Hepatocyte (in vitro differentiated cells): ENCODE measurements at regions not wholly inside any gene's neighbourhood (a gene's known extent, or its start where the extent isn't known, plus 50 kb on each side); places are given as distances from the start of the nearest gene placed in this dataset.
"Not testable (repeated sequence)": the region's sequence is repeated elsewhere in the genome, so short reads cannot be mapped to it uniquely, and the experiment has no call there.

Experiments
- DNase-seq: peaks from one replicate; pipeline ENCODE4 v3.0.0-alpha.2; 2016; ENCODE audit warnings: low spot score
- H2AFZ ChIP-seq: fragments of 200-600 bp; sonication (generic); 2 replicates; pipeline ENCODE4 v1.6.0; 2016; ENCODE audit warnings: antibody characterized with exemption, mild to moderate bottlenecking
- H3K27ac ChIP-seq: fragments of 200-600 bp; sonication (generic); 2 replicates; pipeline ENCODE4 v1.5.1; 2016; ENCODE audit warnings: mild to moderate bottlenecking
- H3K27me3 ChIP-seq: fragments of 200-600 bp; sonication (generic); 2 replicates; pipeline ENCODE4 v1.6.1; 2016
- H3K36me3 ChIP-seq: fragments of 200-600 bp; sonication (generic); replicated peaks from 2 replicates; pipeline ENCODE4 v1.5.1; 2016; ENCODE audit warnings: low read depth; ENCODE audit not compliant: insufficient read depth
- H3K4me1 ChIP-seq: fragments of 200-600 bp; sonication (generic); 2 replicates; pipeline ENCODE4 v1.5.1; 2016; ENCODE audit warnings: mild to moderate bottlenecking, moderate library complexity; ENCODE audit not compliant: insufficient read depth
- H3K4me2 ChIP-seq: fragments of 200-600 bp; sonication (generic); 2 replicates; pipeline ENCODE4 v1.6.0; 2016
- H3K4me3 ChIP-seq: fragments of 200-600 bp; sonication (generic); 2 replicates; pipeline ENCODE4 v1.5.1; 2016; ENCODE audit warnings: mild to moderate bottlenecking
- H3K79me2 ChIP-seq: fragments of 200-600 bp; sonication (generic); 2 replicates; pipeline ENCODE4 v1.6.0; 2017; ENCODE audit warnings: mild to moderate bottlenecking
- H3K9me2 ChIP-seq: fragments of 200-600 bp; sonication (generic); replicated peaks from 2 replicates; pipeline ENCODE4 v1.6.0; 2017; ENCODE audit warnings: mild to moderate bottlenecking; ENCODE audit not compliant: insufficient read depth
- H3K9me3 ChIP-seq: fragments of 200-600 bp; sonication (generic); 2 replicates; pipeline ENCODE4 v1.5.1; 2016; ENCODE audit warnings: low read depth, mild to moderate bottlenecking
- H4K20me1 ChIP-seq: fragments of 200-600 bp; sonication (generic); 2 replicates; pipeline ENCODE4 v1.6.0; 2016; ENCODE audit warnings: mild to moderate bottlenecking; ENCODE audit not compliant: insufficient read depth, poor library complexity, severe bottlenecking
- EZH2 ChIP-seq: fragments of 200-600 bp; sonication (generic); IDR thresholded peaks from 2 replicates; pipeline ENCODE4 v1.6.1; 2016; ENCODE audit warnings: antibody characterized with exemption, mild to moderate bottlenecking, borderline replicate concordance
- EZH2phosphoT487 ChIP-seq: fragments of 200-600 bp; sonication (generic); IDR thresholded peaks from one replicate; pipeline ENCODE4 v1.6.1; 2018; ENCODE audit warnings: antibody characterized with exemption, mild to moderate bottlenecking, low read depth, moderate library complexity; ENCODE audit not compliant: unreplicated experiment, severe bottlenecking
- WGBS: methylation state at CpG from one replicate; pipeline ENCODE4 v1.1.6; 2016; ENCODE audit warnings: low lambda C conversion rate; ENCODE audit errors: missing lambda C conversion rate; 5-methylcytosine and 5-hydroxymethylcytosine counted together
- TF ChIP-seq, protein P1 (sequence below): fragments of 200-600 bp; sonication (generic); IDR thresholded peaks from 2 replicates; pipeline ENCODE4 v1.5.1; 2016; ENCODE audit warnings: antibody characterized with exemption, mild to moderate bottlenecking; ENCODE audit not compliant: poor library complexity

DNA sequence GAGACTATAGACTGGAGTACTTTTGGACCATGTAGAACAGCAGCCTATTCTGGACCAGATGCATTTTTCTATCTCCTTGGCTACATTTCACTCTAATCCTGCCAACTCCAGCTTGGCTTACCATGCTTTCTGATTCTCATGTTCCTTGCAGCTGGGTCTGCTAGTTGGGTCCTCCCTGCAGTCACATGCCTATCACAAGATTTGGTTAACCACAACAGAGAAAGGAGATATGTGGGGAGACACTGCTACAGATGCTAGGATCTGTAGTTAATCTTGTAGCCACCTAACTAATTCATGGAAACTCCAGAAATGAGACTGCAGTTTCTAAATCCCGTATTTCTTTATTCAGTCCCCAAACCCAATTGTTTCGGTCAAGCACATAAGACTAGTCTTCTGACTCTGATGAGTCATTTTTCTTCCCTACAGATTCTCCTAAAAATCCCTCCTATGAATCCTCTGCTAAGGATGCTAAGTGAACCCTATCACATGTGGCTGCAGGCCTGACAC lies 410.6 kb downstream of the DAD1 start:
- Histone ChIP-seq H3K79me2 (no peaks in the 10 kb centered on the region), H2AFZ (no peak overlapping the region), H3K4me1 (peaks cover 21% of the 10 kb centered on the region), H3K4me2 (no peak overlapping the region), H3K36me3 (no peaks in the 10 kb centered on the region), H3K9me2 (no peaks in the 10 kb centered on the region), H3K27ac (no peak overlapping the region), H3K9me3 (no peaks in the 10 kb centered on the region), H4K20me1 (no peaks in the 10 kb centered on the region), H3K27me3 (no peaks in the 10 kb centered on the region), H3K4me3 (no peak overlapping the region)
- DNase-seq: no peak
- WGBS: 100% methylated on average over 2 of the region's 2 CpGs
- TF ChIP-seq, protein P1, sequence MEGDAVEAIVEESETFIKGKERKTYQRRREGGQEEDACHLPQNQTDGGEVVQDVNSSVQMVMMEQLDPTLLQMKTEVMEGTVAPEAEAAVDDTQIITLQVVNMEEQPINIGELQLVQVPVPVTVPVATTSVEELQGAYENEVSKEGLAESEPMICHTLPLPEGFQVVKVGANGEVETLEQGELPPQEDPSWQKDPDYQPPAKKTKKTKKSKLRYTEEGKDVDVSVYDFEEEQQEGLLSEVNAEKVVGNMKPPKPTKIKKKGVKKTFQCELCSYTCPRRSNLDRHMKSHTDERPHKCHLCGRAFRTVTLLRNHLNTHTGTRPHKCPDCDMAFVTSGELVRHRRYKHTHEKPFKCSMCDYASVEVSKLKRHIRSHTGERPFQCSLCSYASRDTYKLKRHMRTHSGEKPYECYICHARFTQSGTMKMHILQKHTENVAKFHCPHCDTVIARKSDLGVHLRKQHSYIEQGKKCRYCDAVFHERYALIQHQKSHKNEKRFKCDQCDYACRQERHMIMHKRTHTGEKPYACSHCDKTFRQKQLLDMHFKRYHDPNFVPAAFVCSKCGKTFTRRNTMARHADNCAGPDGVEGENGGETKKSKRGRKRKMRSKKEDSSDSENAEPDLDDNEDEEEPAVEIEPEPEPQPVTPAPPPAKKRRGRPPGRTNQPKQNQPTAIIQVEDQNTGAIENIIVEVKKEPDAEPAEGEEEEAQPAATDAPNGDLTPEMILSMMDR: no peak
- no peak for TF ChIP-seq EZH2phosphoT487
- no peak for TF ChIP-seq EZH2

DNA sequence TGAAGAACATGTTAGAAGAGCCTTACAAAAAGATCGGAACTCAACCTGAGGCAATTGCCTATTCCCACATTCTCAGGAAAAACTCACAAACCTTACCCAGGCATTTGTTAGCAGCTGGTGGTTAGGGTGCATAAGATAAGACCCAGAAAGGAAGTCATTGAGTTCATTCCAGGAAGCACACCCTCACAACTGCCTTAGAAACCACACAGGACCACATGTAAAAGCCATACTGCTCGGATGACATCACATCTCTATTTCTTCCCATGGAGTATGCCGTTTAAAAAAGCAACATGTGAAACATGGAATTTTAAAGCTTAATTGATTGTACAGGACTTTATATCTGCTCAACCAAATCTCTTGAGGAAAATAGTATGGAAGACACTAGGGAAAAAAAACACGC lies 411.2 kb downstream of the DAD1 start:
- Histone ChIP-seq H3K4me3 (no peak overlapping the region), H4K20me1 (no peaks in the 10 kb centered on the region), H3K27ac (no peak overlapping the region), H3K9me2 (no peaks in the 10 kb centered on the region), H2AFZ (no peak overlapping the region), H3K36me3 (no peaks in the 10 kb centered on the region), H3K4me2 (no peak overlapping the region), H3K79me2 (no peaks in the 10 kb centered on the region), H3K4me1 (peaks cover 21% of the 10 kb centered on the region), H3K9me3 (no peaks in the 10 kb centered on the region), H3K27me3 (no peaks in the 10 kb centered on the region)
- TF ChIP-seq EZH2phosphoT487: no peak
- no peak for DNase-seq
- 91% methylated on average over 4 of the region's 4 CpGs for WGBS

DNA sequence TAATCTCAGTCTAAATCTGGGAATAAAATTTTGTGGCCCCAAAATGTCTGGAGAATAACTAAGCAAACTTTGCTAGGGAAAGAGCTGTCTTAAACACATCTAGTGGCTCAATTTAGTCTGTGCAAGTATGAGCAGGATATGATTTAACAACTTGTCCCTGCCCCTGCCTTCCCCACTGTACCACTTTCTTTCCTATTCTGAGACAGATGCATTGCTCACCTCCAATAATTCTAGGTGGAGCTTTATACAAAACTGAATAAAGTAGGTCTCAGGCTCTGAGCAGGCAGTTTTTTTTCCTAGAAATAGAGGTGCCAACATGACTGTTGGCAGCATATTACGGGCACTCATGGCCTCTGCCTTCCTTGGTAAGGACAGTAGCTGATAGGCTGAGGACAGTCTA lies 412.1 kb downstream of the DAD1 start:
- no peak for TF ChIP-seq EZH2phosphoT487
- TF ChIP-seq EZH2: no peak
- TF ChIP-seq, protein P1: no peak
- Histone ChIP-seq H3K27ac (no peak overlapping the region), H2AFZ (no peak overlapping the region), H4K20me1 (no peaks in the 10 kb centered on the region), H3K36me3 (no peaks in the 10 kb centered on the region), H3K27me3 (no peaks in the 10 kb centered on the region), H3K4me2 (no peak overlapping the region), H3K9me3 (no peaks in the 10 kb centered on the region), H3K79me2 (no peaks in the 10 kb centered on the region), H3K9me2 (no peaks in the 10 kb centered on the region), H3K4me1 (peaks cover 21% of the 10 kb centered on the region), H3K4me3 (no peak overlapping the region)
- DNase-seq: no peak
- WGBS: 81% methylated on average over 1 of the region's 1 CpG

DNA sequence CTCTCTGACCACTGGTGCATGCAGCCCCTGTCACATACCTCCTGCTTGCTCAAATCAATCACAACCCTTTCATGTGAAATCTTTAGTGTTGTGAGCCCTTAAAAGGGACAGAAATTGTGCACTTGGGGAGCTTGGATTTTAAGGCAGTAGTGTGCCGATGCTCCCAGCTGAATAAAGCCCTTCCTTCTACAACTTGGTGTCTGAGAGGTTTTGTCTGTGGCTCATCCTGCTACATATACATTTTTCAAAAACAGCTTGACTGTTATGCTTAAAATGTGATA lies 413.8 kb downstream of the DAD1 start:
- H3K9me2 ChIP-seq, H3K79me2 ChIP-seq, H3K36me3 ChIP-seq, H2AFZ ChIP-seq, H4K20me1 ChIP-seq, H3K4me2 ChIP-seq, H3K27me3 ChIP-seq, H3K9me3 ChIP-seq, DNase-seq, H3K4me3 ChIP-seq: not testable (repeated sequence)
- Histone ChIP-seq H3K4me1 (peaks cover 21% of the 10 kb centered on the region), H3K27ac (peak overlapping the region; percentile 90)
- WGBS: 73% methylated on average over 1 of the region's 1 CpG
